IPS-18c (cell line): ENCODE measurements at regions not wholly inside any gene's neighbourhood (a gene's known extent, or its start where the extent isn't known, plus 50 kb on each side); places are given as distances from the start of the nearest gene placed in this dataset.
"Not testable (repeated sequence)": the region's sequence is repeated elsewhere in the genome, so short reads cannot be mapped to it uniquely, and the experiment has no call there.

ENCODE experiments used
- H3K4me3 ChIP-seq: 2 replicates; pipeline ENCODE4 v1.7.0; 2013; ENCODE audit warnings: low read depth, mild to moderate bottlenecking, low read length, moderate library complexity; ENCODE audit not compliant: insufficient read depth
- H3K9me3 ChIP-seq: one replicate; pipeline ENCODE4 v1.6.1; 2013; ENCODE audit warnings: mild to moderate bottlenecking, low read length, moderate library complexity; ENCODE audit not compliant: control insufficient read depth, insufficient read depth

DNA sequence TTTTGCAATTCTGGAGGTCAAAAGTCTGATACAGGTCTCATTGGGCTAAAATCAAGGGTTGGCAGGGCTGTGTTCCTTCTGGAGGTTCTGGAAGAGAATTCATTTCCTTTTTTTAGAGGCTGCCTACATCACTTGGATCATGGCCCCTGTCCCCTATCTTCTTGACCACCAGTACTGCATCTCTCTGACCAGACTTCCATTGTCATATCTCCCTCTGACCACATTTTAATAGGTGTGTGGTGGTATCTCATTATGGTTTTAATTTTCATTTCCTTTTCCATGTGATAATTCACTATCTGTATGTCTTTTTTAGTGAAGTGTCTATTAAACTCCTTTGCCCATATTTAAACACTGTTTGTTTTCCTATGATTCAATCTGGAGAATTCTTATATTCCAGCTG lies 215.2 kb upstream of the OTX2 start:
- Histone ChIP-seq H3K4me3 (no peak overlapping the region), H3K9me3 (no peaks in the 10 kb centered on the region)

DNA sequence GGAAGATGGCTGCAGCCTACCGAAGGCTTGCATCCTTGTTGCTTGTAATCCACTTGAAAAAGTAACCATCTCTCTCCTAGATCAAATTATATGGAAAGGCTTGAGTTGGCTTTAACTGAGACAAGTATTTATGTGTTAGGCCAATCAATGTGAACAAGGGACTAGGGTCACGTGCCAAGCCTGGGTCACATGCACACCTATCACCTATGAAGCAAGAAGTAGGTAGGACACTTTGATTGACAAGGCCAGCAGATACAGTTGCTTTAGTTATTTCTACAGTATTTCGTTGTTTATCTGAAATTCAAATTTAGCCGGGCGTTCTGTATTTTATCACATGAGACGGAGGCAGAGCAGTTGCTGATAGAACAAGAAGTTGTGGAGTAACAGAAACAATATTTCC lies 212.3 kb upstream of the OTX2 start:
- Histone ChIP-seq H3K4me3 (no peak overlapping the region), H3K9me3 (no peaks in the 10 kb centered on the region)

DNA sequence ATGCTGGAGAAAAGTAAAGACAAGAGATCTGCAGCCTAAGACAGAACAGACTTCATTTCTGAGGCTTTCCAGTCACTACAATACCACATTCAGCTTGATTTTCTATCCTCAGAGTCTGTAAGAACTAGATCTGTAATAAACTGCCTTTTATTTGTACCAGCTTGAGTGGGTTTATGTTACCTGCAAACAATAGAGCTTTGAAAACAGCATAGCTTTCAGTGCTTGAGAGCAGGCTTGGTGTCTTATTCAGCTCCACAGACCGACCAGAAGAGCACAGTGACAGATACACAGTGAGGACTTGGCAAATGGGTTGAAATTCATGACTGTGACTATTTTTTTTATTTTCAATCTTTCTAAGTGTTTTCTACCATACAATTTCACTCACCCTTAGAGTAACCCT lies 207.8 kb upstream of the OTX2 start:
- H3K9me3 ChIP-seq = no peaks in the 10 kb centered on the region

DNA sequence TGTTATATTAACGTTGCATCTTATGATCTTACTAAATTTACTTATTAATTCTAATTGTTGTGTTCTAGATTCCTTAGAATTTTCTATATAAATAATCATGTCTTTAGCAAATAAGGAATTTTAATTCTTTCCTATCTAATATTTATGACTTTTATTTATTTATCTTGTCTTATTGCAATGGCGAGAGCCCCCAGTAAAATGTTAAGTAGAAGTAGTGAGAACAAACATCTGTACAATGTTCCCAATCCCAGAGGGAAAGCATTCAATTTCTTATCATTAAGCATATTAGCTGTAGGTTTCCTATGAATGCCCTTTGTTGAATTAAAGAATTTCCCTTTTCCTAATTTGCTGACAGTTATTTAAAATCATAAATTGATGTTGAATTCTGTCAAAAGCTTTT lies 203.7 kb upstream of the OTX2 start:
- Histone ChIP-seq H3K9me3 (no peaks in the 10 kb centered on the region), H3K4me3 (no peak overlapping the region)

More for the DNA sequence above, 207.8 kb upstream of the OTX2 start:
- H3K4me3 ChIP-seq = no peak overlapping the region

DNA sequence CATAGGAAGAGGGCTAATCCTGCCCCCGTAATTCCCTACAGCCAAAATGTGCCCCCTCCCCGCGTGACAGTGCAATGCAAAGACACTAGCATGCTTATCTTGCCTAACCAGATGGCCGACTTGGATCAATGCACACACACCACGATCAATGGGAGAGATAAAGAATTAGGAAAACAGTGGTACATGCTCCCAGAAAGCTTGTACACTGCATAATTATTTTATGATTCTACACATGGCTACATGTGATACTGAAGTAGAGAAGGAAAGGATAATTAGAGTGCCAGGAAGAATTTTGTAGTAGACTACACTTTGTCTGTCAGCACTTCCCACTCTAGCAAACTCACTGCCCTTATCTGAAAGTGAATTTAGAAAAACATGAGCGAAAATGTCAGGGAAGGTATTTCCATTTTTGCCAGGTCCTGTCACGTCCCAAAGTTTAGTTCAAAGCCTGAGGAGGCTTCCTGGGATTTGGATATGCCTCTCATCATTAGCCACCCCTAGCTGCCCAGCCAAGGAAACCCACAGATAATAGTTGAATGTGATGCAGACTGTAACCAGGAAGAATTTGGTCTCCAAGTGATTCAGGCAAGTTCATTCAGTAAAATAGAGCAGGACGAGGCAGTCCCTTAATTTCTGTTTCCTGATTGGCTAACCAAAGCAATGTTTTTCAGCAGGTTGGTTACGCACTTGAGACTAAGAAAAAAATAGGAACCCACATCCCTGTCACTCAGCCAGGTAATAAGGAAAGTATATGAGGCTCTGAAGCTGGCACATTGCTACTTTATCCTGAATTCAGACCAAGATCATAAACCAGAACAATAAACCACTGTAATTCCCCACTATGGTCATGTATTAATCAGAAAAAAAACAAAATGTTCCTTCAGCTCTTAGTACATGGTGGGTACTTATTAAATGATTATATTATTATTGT lies 199.6 kb upstream of the OTX2 start:
- H3K4me3 ChIP-seq = no peak overlapping the region
- H3K9me3 ChIP-seq = no peaks in the 10 kb centered on the region

DNA sequence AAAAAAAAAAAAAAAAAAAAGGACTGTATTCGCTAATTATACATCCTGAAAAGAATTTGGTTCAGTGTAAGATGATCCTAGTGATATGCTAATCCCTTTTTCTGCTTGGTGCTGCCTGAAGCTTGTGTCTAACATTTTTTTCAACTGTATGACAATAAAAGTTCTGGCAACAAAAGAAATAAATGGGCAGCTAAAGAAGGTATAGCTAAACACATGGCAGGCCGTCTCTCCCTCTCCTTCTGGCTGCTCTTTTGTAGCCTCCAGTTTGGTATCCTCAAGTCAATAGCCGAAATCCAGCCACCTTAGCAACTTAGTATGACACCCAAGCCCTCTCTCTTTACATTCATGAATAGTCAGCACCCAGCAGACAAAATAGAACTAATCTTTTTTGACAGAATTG lies 198.3 kb upstream of the OTX2 start:
- H3K9me3 ChIP-seq = no peaks in the 10 kb centered on the region
- H3K4me3 ChIP-seq = no peak overlapping the region

DNA sequence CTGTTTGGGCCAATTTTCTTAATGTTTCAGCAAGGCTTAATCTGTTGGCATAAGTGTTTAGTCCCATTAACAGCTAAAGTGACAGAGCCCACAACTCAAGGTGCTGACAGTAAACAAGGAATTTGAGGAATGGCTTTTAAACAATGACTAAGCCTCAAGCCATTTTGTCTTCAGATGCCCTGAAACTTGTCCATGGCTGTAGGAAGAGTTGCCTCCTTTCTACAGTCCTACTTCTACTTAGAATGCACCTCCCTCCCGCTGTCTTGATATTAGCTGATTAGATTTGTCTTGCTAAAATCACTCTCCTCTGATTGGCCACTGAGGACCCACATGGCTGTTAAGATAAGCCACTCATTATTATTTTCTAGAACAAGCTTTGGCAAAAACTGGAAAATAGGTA lies 188.4 kb upstream of the OTX2 start:
- no peaks in the 10 kb centered on the region for H3K9me3 ChIP-seq
- no peak overlapping the region for H3K4me3 ChIP-seq

DNA sequence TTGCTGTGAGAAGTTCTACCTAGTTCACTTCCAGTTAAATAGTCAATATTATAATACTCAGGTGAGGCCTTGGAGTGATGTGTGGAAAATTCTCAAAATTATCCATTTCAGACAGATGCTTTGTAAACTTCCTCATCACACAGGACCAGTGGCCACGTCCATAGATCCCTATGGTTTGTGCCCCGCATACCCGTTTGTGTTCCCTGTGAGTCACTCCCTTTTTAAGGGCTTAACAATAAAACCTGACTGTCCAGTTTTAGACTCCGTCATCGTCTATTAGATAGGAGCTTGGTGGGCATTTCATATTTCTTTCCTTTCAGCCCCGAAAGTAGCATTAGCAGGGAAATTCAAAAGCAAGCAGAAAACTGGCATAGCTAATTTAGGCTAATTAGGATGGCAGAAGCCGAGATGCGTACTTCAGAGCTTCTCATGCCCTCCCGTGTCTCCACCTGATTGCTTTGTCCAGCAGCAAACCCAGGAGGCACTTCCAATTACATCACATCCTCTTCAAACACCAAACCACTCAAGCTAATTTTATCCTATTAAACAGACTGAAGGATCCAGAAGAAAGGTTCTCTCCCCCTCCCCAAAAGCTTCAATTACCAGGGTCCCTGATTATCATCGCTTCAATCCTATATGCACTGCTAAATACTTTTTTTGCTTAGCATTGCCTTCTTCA lies 186.6 kb upstream of the OTX2 start:
- Histone ChIP-seq H3K4me3 (no peak overlapping the region), H3K9me3 (no peaks in the 10 kb centered on the region)

DNA sequence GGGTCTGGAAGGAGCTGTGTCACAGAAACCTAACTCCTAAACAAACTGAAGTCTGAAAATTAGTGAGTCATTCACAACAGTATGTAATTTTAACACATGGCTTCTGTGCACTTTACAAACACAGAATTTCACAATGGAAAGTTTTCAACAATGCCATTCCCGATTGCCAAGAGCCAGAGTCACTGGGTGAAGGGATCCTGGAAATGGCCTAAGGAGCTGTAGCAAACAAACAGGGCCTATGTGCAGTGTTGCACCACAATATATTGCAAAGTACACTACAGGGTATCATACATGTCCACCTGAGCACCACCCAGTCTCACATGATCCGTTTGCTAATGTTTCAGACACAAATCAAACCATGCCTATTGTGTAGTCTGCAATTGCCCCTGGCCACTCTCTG lies 184.7 kb upstream of the OTX2 start:
- no peak overlapping the region for H3K4me3 ChIP-seq
- no peaks in the 10 kb centered on the region for H3K9me3 ChIP-seq

DNA sequence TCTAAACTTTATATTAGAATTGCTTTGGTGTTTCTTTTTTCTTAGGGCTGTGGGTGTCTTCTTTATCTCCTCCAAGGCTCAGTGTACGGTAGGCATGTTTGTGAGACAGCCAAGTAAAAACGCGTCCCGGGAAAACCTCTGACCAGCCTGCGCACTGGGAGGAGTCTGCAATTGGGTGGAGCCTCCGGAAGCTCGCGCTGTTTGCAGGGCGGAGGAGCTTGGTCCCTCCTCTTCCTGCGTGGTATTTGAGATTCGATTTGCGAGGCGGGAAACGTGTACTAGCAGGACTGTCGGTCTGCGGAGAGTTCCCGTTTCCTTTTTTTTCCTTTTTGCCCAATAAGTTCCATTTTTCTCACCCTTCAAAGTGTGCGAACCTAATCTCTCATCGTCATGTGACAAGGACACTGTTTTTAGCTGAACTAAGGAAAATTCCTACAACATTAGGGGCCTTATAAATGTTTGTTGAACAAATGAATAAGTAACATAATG lies 182.1 kb upstream of the OTX2 start:
- H3K9me3 ChIP-seq = no peaks in the 10 kb centered on the region
- H3K4me3 ChIP-seq = no peak overlapping the region

DNA sequence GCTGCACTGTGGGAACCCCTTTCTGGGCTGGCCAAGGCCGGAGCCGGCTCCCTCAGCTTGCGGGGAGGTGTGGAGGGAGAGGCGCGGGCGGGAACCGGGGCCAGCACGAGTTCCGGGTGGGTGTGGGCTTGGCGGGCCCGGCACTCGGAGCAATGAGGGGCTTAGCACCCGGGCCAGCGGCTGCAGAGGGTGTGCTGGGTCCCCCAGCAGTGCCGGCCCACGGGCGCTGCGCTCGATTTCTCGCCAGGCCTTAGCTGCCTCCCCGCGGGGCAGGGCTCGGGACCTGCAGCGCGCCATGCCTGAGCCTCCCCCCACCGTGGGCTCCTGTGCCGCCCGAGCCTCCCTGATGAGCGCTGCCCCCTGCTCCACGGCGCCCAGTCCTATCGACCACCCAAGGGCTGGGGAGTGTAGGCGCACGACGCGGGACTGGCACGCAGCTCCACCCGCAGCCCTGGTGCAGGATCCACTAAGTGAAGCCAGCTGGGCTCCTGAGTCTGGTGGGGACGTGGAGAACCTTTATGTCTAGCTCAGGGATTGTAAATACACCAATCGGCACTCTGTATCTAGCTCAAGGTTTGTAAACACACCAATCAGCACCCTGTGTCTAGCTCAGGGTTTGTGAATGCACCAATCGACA lies 180.8 kb upstream of the OTX2 start:
- H3K4me3 ChIP-seq = not testable (repeated sequence)

DNA sequence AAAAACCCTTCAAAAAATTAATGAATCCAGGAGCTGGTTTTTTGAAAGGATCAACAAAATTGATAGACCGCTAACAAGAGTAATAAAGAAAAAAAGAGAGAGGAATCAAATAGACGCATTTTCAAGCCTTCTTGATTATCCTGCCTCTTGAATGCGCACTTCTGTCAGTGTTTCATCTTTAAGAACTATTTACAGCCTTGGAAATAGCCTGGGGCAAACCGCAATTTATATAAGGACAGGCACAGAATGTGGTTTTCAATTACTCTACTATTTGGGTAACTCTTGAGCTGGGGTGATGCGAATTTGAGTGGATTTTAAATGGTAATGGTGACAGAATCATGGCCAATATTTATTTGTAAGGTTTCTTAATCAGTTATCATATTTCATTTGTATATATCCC lies 179.1 kb upstream of the OTX2 start:
- H3K4me3 ChIP-seq = no peak overlapping the region
- H3K9me3 ChIP-seq = no peaks in the 10 kb centered on the region

More for the DNA sequence above, 180.8 kb upstream of the OTX2 start:
- H3K9me3 ChIP-seq = not testable (repeated sequence)

DNA sequence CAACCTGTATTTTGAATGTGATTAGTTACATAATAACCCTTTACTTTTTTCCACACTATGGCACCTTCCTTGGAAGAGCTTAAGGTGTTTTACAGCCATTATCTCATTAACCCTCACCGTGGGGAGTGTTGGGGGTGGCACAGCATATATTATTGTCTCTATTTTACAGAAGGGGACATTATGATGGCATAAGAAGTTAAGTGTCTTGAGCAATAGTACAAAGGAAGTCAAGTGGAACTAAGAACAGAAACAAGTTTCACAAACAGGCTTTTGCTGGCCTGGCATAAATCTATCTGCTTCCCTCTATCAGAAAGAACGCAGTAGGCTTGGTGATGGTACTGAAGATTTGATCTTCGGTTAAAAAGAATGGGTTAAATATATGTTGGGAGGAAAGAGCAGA lies 169.7 kb upstream of the OTX2 start:
- H3K9me3 ChIP-seq = no peaks in the 10 kb centered on the region
- no peak overlapping the region for H3K4me3 ChIP-seq

DNA sequence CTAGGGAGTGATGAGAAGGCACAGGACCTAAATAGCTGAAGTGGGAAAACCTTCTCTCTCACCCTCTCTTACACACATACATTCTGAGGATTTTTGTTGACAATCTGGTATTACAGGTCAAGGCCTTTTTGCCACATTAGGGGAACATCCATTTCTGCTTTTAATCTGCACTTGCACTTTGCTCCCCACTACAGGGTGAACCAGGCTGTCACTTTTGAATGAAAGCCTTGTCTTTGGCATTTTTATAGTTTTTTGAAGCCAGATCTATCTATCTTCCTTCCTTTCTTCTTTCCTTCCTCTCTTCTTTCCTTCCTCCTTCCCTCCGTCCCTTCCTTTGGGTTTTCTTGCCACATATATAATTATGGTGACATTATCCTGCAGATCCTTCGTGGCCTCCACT lies 165.9 kb upstream of the OTX2 start:
- Histone ChIP-seq H3K9me3 (no peaks in the 10 kb centered on the region), H3K4me3 (no peak overlapping the region)

DNA sequence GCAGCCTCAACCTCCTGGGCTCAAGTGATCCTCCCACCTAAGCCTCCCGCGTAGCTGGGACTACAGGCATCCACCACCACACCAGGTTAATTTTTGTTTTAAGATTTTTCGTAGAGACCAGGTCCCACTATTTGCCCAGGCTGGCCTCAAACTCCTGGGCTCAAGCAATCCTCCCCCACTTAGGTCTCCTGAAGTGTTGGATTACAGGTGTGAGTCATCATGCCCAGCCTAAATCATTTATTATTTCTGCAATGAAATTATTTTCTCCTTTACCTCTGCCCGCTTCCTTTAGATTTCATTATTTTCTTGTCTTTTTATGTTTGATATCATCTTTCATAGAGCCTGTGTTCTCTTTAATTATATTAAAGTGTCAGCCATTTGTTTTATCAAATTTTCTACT lies 165.2 kb upstream of the OTX2 start:
- H3K4me3 ChIP-seq = no peak overlapping the region
- no peaks in the 10 kb centered on the region for H3K9me3 ChIP-seq

DNA sequence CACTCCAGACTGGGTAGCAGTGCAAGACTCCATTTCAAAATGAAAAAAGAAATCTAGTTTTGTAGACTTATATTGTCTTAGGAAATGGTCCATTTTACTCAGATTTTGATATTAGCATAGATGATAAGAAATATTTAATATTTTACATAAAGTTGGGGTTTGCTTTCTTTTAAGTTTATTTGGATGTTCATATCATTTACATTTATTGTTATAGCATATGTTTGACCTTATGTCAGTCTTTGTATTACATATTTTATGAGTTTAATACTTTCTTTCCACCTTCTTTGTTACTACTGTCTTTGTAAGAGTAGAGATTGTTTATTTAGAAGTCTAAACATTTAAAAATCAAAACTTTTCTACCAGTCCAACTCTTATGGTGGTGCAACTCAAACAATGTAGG lies 162.7 kb upstream of the OTX2 start:
- Histone ChIP-seq H3K9me3 (no peaks in the 10 kb centered on the region), H3K4me3 (no peak overlapping the region)

DNA sequence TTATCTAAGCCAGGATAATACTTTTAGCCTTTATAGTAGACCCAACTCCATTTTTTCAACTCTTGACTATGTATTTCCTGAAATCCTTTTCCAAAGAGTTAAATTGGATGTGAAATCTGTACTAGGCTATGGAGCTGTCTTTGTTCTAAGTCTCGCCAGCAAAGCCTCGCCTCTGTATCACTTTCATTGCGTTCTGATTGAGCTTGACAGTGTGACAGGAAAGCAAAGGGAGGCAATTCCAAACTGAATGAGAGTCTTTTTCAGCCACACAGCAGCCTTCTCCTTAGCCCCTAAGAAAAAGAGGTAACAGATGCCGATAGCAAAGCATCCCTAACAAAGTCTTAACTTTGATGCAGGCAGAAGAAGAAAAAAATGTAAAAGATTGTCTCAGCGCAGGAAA lies 154.6 kb upstream of the OTX2 start:
- H3K9me3 ChIP-seq = no peaks in the 10 kb centered on the region
- no peak overlapping the region for H3K4me3 ChIP-seq

DNA sequence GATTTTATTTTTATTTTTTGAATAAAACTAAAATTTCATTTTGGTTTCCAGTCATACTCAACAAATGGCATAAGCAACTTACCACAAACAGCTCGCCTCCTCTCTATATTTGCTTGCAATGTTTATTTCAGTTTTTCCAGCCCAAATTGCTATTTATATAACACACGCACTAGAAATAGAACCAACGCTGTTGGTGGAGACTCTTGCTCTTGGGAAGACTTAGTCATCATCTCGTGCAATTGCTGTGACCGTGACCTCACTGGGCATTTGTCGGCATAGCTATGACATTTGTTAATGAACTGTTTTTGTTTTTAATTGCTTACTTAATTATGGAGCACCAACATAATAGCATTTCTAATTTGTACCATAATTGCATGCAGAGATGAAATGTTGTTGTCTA lies 153.1 kb upstream of the OTX2 start:
- Histone ChIP-seq H3K4me3 (no peak overlapping the region), H3K9me3 (no peaks in the 10 kb centered on the region)
